Neural cell (in vitro differentiated cells): ENCODE measurements at regions not wholly inside any gene's neighbourhood (a gene's known extent, or its start where the extent isn't known, plus 50 kb on each side); places are given as distances from the start of the nearest gene placed in this dataset.

Source experiments
- H2AFZ ChIP-seq: fragments of 200-600, 300-800 bp; sonication (generic), shearing (Covaris generic); 2 replicates; pipeline ENCODE4 v1.6.0; 2014; ENCODE audit warnings: low read depth, mild to moderate bottlenecking, antibody characterized with exemption, low read length, moderate library complexity
- H3F3A ChIP-seq: fragments of 200-600 bp; shearing (Covaris generic); 2 replicates; pipeline ENCODE4 v1.6.1; 2016; ENCODE audit warnings: mild to moderate bottlenecking, moderate library complexity, mixed read lengths, antibody characterized with exemption, low read length; ENCODE audit not compliant: insufficient read depth, poor library complexity, severe bottlenecking
- H3K27ac ChIP-seq: fragments of 200-600, 300-800 bp; sonication (generic), shearing (Covaris generic); 2 replicates; pipeline ENCODE4 v1.5.1; 2014; ENCODE audit warnings: mild to moderate bottlenecking, low read length, moderate library complexity
- H3K27me3 ChIP-seq: fragments of 300-800, 200-600 bp; sonication (generic), shearing (Covaris generic); 2 replicates; pipeline ENCODE4 v1.6.0; 2014; ENCODE audit warnings: mild to moderate bottlenecking, low read depth, low read length, moderate library complexity; ENCODE audit not compliant: insufficient read depth
- H3K36me3 ChIP-seq: fragments of 300-800, 200-600 bp; sonication (generic), shearing (Covaris generic); 2 replicates; pipeline ENCODE4 v1.5.1; 2014; ENCODE audit warnings: mild to moderate bottlenecking, antibody characterized with exemption, low read length, moderate library complexity; ENCODE audit not compliant: insufficient read depth
- H3K4me2 ChIP-seq: fragments of 300-800, 200-600 bp; sonication (generic), shearing (Covaris generic); 2 replicates; pipeline ENCODE4 v1.6.0; 2014; ENCODE audit warnings: mild to moderate bottlenecking, low read length
- H3K4me3 ChIP-seq: fragments of 300-800, 200-600 bp; sonication (generic), shearing (Covaris generic); 2 replicates; pipeline ENCODE4 v1.5.1; 2014; ENCODE audit warnings: mild to moderate bottlenecking, low read length, moderate library complexity
- H3K79me2 ChIP-seq: fragments of 200-600 bp; shearing (Covaris generic); replicated peaks from 2 replicates; pipeline ENCODE4 v1.6.0; 2014; ENCODE audit warnings: mild to moderate bottlenecking, low read length, moderate library complexity; ENCODE audit not compliant: insufficient read depth
- H3K9ac ChIP-seq: fragments of 300-800, 200-600 bp; sonication (generic), shearing (Covaris generic); 2 replicates; pipeline ENCODE4 v1.6.1; 2016; ENCODE audit warnings: mild to moderate bottlenecking, low read length, mixed read lengths
- H3K9me2 ChIP-seq: fragments of 200-600 bp; shearing (Covaris generic); 2 replicates; pipeline ENCODE4 v1.6.1; 2016; ENCODE audit warnings: mild to moderate bottlenecking, low read length, mixed read lengths; ENCODE audit not compliant: insufficient read depth
- H3K9me3 ChIP-seq: fragments of 200-600, 300-800 bp; sonication (generic), shearing (Covaris generic); 2 replicates; pipeline ENCODE4 v1.6.1; 2016; ENCODE audit warnings: mild to moderate bottlenecking, mixed run types, low read length, moderate library complexity, mixed read lengths
- H4K20me1 ChIP-seq: fragments of 200-600 bp; shearing (Covaris generic); 2 replicates; pipeline ENCODE4 v1.6.1; 2016; ENCODE audit warnings: mild to moderate bottlenecking, mixed run types; ENCODE audit not compliant: insufficient read depth
- EP300 ChIP-seq: fragments of 450-650 bp; conservative IDR thresholded peaks from 2 replicates; pipeline ENCODE4 v1.6.1; 2014; ENCODE audit warnings: antibody characterized with exemption, mild to moderate bottlenecking, moderate library complexity; ENCODE audit not compliant: poor library complexity, severe bottlenecking
- EZH2 ChIP-seq: fragments of 200-600, 300-800 bp; shearing (Covaris generic), sonication (generic); IDR thresholded peaks from 2 replicates; pipeline ENCODE4 v1.6.1; 2014; ENCODE audit warnings: antibody characterized with exemption, low read length, borderline replicate concordance, mild to moderate bottlenecking; ENCODE audit not compliant: insufficient read depth, poor library complexity, severe bottlenecking
- MXI1 ChIP-seq: fragments of 450-650 bp; conservative IDR thresholded peaks from 2 replicates; pipeline ENCODE4 v1.6.1; 2014; ENCODE audit warnings: antibody characterized with exemption, mild to moderate bottlenecking; ENCODE audit not compliant: poor library complexity, severe bottlenecking
- POLR2AphosphoS5 ChIP-seq: IDR thresholded peaks from 2 replicates; pipeline ENCODE4 v1.6.1; 2012
- RAD21 ChIP-seq: fragments of 450-650 bp; conservative IDR thresholded peaks from 2 replicates; pipeline ENCODE4 v1.6.1; 2014; ENCODE audit warnings: antibody characterized with exemption, mild to moderate bottlenecking, moderate library complexity
- SMC3 ChIP-seq: fragments of 450-650 bp; conservative IDR thresholded peaks from 2 replicates; pipeline ENCODE4 v1.6.1; 2014; ENCODE audit warnings: antibody characterized with exemption, mild to moderate bottlenecking, moderate library complexity; ENCODE audit not compliant: poor library complexity
- TAF1 ChIP-seq: IDR thresholded peaks from 2 replicates; pipeline ENCODE4 v1.6.1; 2012; ENCODE audit warnings: low read depth
- TF ChIP-seq, protein P1 (sequence below): fragments of 450-650 bp; IDR thresholded peaks from 2 replicates; pipeline ENCODE4 v1.5.1; 2014; ENCODE audit warnings: antibody characterized with exemption, mild to moderate bottlenecking, moderate library complexity; ENCODE audit not compliant: poor library complexity, severe bottlenecking
- TF ChIP-seq, protein P2 (sequence below): IDR thresholded peaks from 2 replicates; pipeline ENCODE4 v1.6.1; 2012; ENCODE audit warnings: borderline replicate concordance

DNA sequence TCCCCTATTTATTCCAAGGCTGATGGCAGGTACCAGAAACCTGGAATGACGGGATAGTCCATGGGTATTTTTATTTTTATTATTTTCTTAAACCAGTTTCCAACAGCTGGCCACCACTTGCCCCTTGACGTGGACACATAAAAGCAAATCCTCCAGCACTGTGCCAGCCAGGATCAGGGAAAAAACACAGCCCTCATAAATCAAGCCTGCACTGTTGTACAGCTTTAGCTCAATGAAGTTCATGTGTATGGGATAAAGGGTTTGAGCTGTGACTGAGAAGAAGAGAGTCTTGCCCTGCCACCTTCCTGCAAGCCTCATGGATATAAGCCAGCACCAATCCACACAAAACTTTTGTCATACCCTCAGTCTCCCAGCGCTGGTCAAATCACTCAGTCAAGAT is 303.8 kb upstream of the SPAG17 start:
- Histone ChIP-seq H4K20me1 (no peaks in the 10 kb centered on the region), H3K4me3 (no peak overlapping the region), H3K27me3 (no peaks in the 10 kb centered on the region), H3K4me2 (no peak overlapping the region), H3K27ac (no peak overlapping the region), H3F3A (no peaks in the 10 kb centered on the region), H3K9me2 (no peaks in the 10 kb centered on the region), H3K79me2 (no peaks in the 10 kb centered on the region), H2AFZ (no peak overlapping the region), H3K36me3 (no peaks in the 10 kb centered on the region), H3K9ac (no peak overlapping the region), H3K9me3 (no peaks in the 10 kb centered on the region)
- TF ChIP-seq EZH2: no peak

DNA sequence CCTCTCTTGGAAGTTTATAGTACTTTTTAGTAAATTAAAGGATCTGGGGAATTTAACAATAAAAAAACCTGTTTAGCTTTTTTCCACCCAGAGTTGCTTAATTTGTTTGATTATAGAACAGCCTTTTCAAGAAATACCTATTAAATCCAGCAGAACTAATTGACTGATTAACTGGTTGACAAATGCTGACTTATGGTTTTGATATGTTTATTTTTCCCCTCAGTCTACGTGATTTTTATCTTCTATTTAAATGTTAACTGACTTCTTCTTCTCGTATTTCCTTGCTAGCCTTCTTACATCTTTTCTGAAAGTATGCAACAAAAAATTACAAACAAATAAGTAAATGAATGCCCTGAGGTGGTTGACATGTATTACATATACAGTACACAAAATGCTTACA is 302.9 kb upstream of the SPAG17 start:
- no peaks in the 10 kb centered on the region for H3K9me2 ChIP-seq
- no peaks in the 10 kb centered on the region for H4K20me1 ChIP-seq
- no peak overlapping the region for H3K9ac ChIP-seq
- TF ChIP-seq MXI1 (no peak), EP300 (no peak)
- no peaks in the 10 kb centered on the region for H3K36me3 ChIP-seq
- no peaks in the 10 kb centered on the region for H3K27me3 ChIP-seq
- H3F3A ChIP-seq: no peaks in the 10 kb centered on the region
- no peak overlapping the region for H3K4me3 ChIP-seq
- no peaks in the 10 kb centered on the region for H3K79me2 ChIP-seq
- no peak overlapping the region for H3K4me2 ChIP-seq
- H3K9me3 ChIP-seq: no peaks in the 10 kb centered on the region
- H2AFZ ChIP-seq: no peak overlapping the region
- no peak overlapping the region for H3K27ac ChIP-seq

DNA sequence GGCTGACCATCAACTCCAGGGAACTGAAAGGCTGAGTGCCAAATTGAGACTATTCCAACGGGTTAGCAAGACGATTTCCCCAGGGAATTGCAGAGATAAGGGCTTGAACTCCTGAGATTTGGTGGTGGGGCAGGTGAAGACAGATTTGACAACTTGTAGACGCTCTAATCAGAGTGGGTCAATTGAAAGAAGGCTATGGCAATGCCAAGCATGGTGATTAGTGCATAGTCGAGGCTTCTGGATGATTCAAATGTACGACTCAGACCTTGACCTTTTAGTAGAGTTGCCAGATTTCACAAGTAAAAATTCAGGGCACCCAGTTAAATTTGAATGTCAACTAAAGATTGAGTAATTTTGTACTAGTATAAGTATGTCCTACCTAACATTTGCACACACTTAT is 302.1 kb upstream of the SPAG17 start:
- Histone ChIP-seq H3K9me3 (no peaks in the 10 kb centered on the region), H2AFZ (no peak overlapping the region), H3K27me3 (no peaks in the 10 kb centered on the region), H3K4me2 (no peak overlapping the region), H3K9ac (no peak overlapping the region), H3K36me3 (no peaks in the 10 kb centered on the region), H3F3A (no peaks in the 10 kb centered on the region), H4K20me1 (no peaks in the 10 kb centered on the region), H3K27ac (no peak overlapping the region), H3K9me2 (no peaks in the 10 kb centered on the region), H3K4me3 (no peak overlapping the region), H3K79me2 (no peaks in the 10 kb centered on the region)
- TF ChIP-seq EP300: no peak
- TF ChIP-seq SMC3: no peak
- no peak for TF ChIP-seq TAF1
- TF ChIP-seq MXI1: no peak
- no peak for TF ChIP-seq RAD21
- TF ChIP-seq, protein P1, sequence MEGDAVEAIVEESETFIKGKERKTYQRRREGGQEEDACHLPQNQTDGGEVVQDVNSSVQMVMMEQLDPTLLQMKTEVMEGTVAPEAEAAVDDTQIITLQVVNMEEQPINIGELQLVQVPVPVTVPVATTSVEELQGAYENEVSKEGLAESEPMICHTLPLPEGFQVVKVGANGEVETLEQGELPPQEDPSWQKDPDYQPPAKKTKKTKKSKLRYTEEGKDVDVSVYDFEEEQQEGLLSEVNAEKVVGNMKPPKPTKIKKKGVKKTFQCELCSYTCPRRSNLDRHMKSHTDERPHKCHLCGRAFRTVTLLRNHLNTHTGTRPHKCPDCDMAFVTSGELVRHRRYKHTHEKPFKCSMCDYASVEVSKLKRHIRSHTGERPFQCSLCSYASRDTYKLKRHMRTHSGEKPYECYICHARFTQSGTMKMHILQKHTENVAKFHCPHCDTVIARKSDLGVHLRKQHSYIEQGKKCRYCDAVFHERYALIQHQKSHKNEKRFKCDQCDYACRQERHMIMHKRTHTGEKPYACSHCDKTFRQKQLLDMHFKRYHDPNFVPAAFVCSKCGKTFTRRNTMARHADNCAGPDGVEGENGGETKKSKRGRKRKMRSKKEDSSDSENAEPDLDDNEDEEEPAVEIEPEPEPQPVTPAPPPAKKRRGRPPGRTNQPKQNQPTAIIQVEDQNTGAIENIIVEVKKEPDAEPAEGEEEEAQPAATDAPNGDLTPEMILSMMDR: no peak
- TF ChIP-seq POLR2AphosphoS5: no peak
- no peak for TF ChIP-seq EZH2
- TF ChIP-seq, protein P2, sequence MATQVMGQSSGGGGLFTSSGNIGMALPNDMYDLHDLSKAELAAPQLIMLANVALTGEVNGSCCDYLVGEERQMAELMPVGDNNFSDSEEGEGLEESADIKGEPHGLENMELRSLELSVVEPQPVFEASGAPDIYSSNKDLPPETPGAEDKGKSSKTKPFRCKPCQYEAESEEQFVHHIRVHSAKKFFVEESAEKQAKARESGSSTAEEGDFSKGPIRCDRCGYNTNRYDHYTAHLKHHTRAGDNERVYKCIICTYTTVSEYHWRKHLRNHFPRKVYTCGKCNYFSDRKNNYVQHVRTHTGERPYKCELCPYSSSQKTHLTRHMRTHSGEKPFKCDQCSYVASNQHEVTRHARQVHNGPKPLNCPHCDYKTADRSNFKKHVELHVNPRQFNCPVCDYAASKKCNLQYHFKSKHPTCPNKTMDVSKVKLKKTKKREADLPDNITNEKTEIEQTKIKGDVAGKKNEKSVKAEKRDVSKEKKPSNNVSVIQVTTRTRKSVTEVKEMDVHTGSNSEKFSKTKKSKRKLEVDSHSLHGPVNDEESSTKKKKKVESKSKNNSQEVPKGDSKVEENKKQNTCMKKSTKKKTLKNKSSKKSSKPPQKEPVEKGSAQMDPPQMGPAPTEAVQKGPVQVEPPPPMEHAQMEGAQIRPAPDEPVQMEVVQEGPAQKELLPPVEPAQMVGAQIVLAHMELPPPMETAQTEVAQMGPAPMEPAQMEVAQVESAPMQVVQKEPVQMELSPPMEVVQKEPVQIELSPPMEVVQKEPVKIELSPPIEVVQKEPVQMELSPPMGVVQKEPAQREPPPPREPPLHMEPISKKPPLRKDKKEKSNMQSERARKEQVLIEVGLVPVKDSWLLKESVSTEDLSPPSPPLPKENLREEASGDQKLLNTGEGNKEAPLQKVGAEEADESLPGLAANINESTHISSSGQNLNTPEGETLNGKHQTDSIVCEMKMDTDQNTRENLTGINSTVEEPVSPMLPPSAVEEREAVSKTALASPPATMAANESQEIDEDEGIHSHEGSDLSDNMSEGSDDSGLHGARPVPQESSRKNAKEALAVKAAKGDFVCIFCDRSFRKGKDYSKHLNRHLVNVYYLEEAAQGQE: no peak
